Liver (tissue), 8 donors: ENCODE measurements at regions not wholly inside any gene's neighbourhood (a gene's known extent, or its start where the extent isn't known, plus 50 kb on each side); places are given as distances from the start of the nearest gene placed in this dataset.

Experiments
- DNase-seq: peaks from one replicate; pipeline ENCODE4 v3.0.0-alpha.2; 2017; ENCODE audit warnings: low spot score
- H3K27ac ChIP-seq, 2 donors: one replicate each; pipeline ENCODE4 v1.7.0; 2013; ENCODE audit warnings: inconsistent platforms in 2 of 2, low read length in 2 of 2, control low read depth in 1 of 2, low read depth in 1 of 2, mild to moderate bottlenecking in 1 of 2
- H3K27me3 ChIP-seq, 4 donors: one replicate each; pipeline versions ENCODE4 v1.6.1 to v1.7.0; 2013; ENCODE audit warnings: low read length in 3 of 4, inconsistent platforms in 1 of 4, mild to moderate bottlenecking in 1 of 4, moderate library complexity in 1 of 4; ENCODE audit not compliant: control insufficient read depth in 4 of 4, insufficient read depth in 4 of 4
- H3K36me3 ChIP-seq, 4 donors: one replicate each; pipeline versions ENCODE4 v1.6.1 to v1.7.0; 2013; ENCODE audit warnings: low read length in 3 of 4, mild to moderate bottlenecking in 3 of 4, low read depth in 1 of 4, moderate library complexity in 1 of 4; ENCODE audit not compliant: control insufficient read depth in 4 of 4, insufficient read depth in 3 of 4
- H3K4me1 ChIP-seq, 4 donors: one replicate each; pipeline versions ENCODE4 v1.6.1 to v1.7.0; 2013; ENCODE audit warnings: low read length in 3 of 4, mild to moderate bottlenecking in 3 of 4, moderate library complexity in 1 of 4; ENCODE audit not compliant: control insufficient read depth in 4 of 4, insufficient read depth in 4 of 4
- H3K4me3 ChIP-seq, 3 donors: one replicate each; pipeline versions ENCODE4 v1.6.1 to v1.7.0; 2013; ENCODE audit warnings: low read length in 3 of 3, control low read depth in 1 of 3, low read depth in 1 of 3, mild to moderate bottlenecking in 1 of 3
- H3K9ac ChIP-seq, 2 donors: one replicate each; pipeline ENCODE4 v1.7.0; 2013; ENCODE audit warnings: low read length in 2 of 2, mild to moderate bottlenecking in 2 of 2, moderate library complexity in 2 of 2, control low read depth in 1 of 2, low read depth in 1 of 2
- H3K9me3 ChIP-seq, 4 donors: one replicate each; pipeline versions ENCODE4 v1.6.1 to v1.7.0; 2013; ENCODE audit warnings: low read length in 3 of 4; ENCODE audit not compliant: control insufficient read depth in 4 of 4
- EGR1 ChIP-seq, 2 donors: IDR thresholded peaks; 2 replicates each; pipeline ENCODE4 v1.6.1; 2016 to 2018; ENCODE audit warnings: antibody characterized with exemption in 2 of 2, low read depth in 2 of 2
- FOXA1 ChIP-seq: IDR thresholded peaks from 2 replicates; pipeline ENCODE4 v1.6.1; 2016; ENCODE audit warnings: antibody characterized with exemption
- FOXA2 ChIP-seq: IDR thresholded peaks from 2 replicates; pipeline ENCODE4 v1.6.1; 2016; ENCODE audit warnings: antibody characterized with exemption
- GABPA ChIP-seq, 2 donors: IDR thresholded peaks in 1 of 2; conservative IDR thresholded peaks in 1 of 2; 2 replicates each; pipeline ENCODE4 v1.6.1; 2016; ENCODE audit warnings: antibody characterized with exemption in 2 of 2, mild to moderate bottlenecking in 1 of 2, moderate library complexity in 1 of 2
- HNF4A ChIP-seq, 2 donors: conservative IDR thresholded peaks; 2 replicates each; pipeline ENCODE4 v1.6.1; 2016; ENCODE audit warnings: antibody characterized with exemption in 2 of 2, mild to moderate bottlenecking in 2 of 2
- HNF4G ChIP-seq: IDR thresholded peaks from 2 replicates; pipeline ENCODE4 v1.6.1; 2016; ENCODE audit warnings: antibody characterized with exemption
- JUND ChIP-seq, 2 donors: IDR thresholded peaks; 2 replicates each; pipeline ENCODE4 v1.6.1; 2016; ENCODE audit warnings: antibody characterized with exemption in 2 of 2
- NR2F2 ChIP-seq: IDR thresholded peaks from 2 replicates; pipeline ENCODE4 v1.6.1; 2016; ENCODE audit warnings: antibody characterized with exemption
- RAD21 ChIP-seq, 2 donors: IDR thresholded peaks; 2 replicates each; pipeline ENCODE4 v1.6.1; 2016; ENCODE audit warnings: antibody characterized with exemption in 2 of 2, mild to moderate bottlenecking in 2 of 2
- RXRA ChIP-seq, 2 donors: IDR thresholded peaks; 2 replicates each; pipeline ENCODE4 v1.6.1; 2017 to 2018; ENCODE audit warnings: antibody characterized with exemption in 2 of 2, mild to moderate bottlenecking in 1 of 2
- SP1 ChIP-seq: IDR thresholded peaks from 2 replicates; pipeline ENCODE4 v1.6.1; 2018; ENCODE audit warnings: antibody characterized with exemption, mild to moderate bottlenecking
- TAF1 ChIP-seq: conservative IDR thresholded peaks from 2 replicates; pipeline ENCODE4 v1.6.1; 2016; ENCODE audit warnings: antibody characterized with exemption, mild to moderate bottlenecking
- YY1 ChIP-seq: IDR thresholded peaks from 2 replicates; pipeline ENCODE4 v1.6.1; 2016; ENCODE audit warnings: antibody characterized with exemption, mild to moderate bottlenecking
- WGBS: extraction: QIAGEN DNeasy Blood & Tissue Kit; methylation state at CpG from one replicate; pipeline ENCODE4 v1.1.7; 2013; 5-methylcytosine and 5-hydroxymethylcytosine counted together
- TF ChIP-seq, protein P1 (sequence below): IDR thresholded peaks from 2 replicates; pipeline ENCODE4 v1.6.1; 2016; ENCODE audit warnings: antibody characterized with exemption
- TF ChIP-seq, protein P2 (sequence below): IDR thresholded peaks from 2 replicates; pipeline ENCODE4 v1.6.1; 2016; ENCODE audit warnings: antibody characterized with exemption, mild to moderate bottlenecking
- TF ChIP-seq, protein P3 (sequence below): IDR thresholded peaks from 2 replicates; pipeline ENCODE4 v1.6.1; 2016; ENCODE audit warnings: antibody characterized with exemption
- TF ChIP-seq, protein P4 (sequence below): IDR thresholded peaks from 2 replicates; pipeline ENCODE4 v1.6.1; 2016; ENCODE audit warnings: antibody characterized with exemption
- TF ChIP-seq, protein P5 (sequence below): fragments of 150-350 bp; IDR thresholded peaks from 2 replicates; pipeline ENCODE4 v1.5.1; 2017; ENCODE audit warnings: improper control_type of control experiment, low read depth, low read length; ENCODE audit not compliant: missing input control
- donor health status: healthy.
- donor health status: healthy.
- donor health status: healthy.
- donor health status: healthy.
- donor health status: healthy.

DNA sequence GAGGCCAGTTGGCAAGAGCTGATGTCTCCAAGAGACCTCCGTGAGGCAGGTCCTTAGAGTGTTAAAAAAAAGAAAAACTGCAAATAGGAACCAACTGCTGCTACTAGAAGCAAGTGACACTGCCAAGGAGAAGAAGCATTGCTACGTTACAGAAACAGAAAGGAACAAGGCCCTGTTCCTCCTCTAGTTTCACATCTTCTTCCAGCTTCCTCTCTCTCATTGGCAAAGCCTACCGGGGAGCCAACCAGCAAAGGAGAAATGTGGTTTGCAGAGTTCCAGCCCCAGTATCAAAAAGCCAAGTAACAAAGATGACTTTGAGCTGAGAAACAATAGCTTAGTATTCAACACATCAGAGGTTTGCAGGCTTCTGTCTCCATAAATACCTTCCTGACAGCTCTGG, 145.9 kb downstream of the PRELID2 start:
- Histone ChIP-seq H3K4me1 (no peaks in the 10 kb centered on the region), H3K9me3 (no peaks in the 10 kb centered on the region), H3K36me3 (no peaks in the 10 kb centered on the region), H3K4me3 (no peak overlapping the region), H3K9ac (no peak overlapping the region), H3K27ac (no peak overlapping the region), H3K27me3 (no peaks in the 10 kb centered on the region)
- 78% methylated on average over 3 of the region's 3 CpGs for WGBS
- TF ChIP-seq YY1 (no peak), HNF4G (no peak), TAF1 (no peak), NR2F2 (no peak), RAD21 (IDR thresholded peaks at IDR 0.05) (no peak), GABPA (IDR thresholded peaks at IDR 0.05 in 1 of 2, conservative IDR thresholded peaks at IDR 0.05 in 1 of 2) (no peak), JUND (IDR thresholded peaks at IDR 0.05) (no peak), FOXA1 (no peak), HNF4A (conservative IDR thresholded peaks at IDR 0.05) (no peak), SP1 (no peak)
- TF ChIP-seq, protein P1, sequence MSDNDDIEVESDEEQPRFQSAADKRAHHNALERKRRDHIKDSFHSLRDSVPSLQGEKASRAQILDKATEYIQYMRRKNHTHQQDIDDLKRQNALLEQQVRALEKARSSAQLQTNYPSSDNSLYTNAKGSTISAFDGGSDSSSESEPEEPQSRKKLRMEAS = no peak
- TF ChIP-seq, protein P2, sequence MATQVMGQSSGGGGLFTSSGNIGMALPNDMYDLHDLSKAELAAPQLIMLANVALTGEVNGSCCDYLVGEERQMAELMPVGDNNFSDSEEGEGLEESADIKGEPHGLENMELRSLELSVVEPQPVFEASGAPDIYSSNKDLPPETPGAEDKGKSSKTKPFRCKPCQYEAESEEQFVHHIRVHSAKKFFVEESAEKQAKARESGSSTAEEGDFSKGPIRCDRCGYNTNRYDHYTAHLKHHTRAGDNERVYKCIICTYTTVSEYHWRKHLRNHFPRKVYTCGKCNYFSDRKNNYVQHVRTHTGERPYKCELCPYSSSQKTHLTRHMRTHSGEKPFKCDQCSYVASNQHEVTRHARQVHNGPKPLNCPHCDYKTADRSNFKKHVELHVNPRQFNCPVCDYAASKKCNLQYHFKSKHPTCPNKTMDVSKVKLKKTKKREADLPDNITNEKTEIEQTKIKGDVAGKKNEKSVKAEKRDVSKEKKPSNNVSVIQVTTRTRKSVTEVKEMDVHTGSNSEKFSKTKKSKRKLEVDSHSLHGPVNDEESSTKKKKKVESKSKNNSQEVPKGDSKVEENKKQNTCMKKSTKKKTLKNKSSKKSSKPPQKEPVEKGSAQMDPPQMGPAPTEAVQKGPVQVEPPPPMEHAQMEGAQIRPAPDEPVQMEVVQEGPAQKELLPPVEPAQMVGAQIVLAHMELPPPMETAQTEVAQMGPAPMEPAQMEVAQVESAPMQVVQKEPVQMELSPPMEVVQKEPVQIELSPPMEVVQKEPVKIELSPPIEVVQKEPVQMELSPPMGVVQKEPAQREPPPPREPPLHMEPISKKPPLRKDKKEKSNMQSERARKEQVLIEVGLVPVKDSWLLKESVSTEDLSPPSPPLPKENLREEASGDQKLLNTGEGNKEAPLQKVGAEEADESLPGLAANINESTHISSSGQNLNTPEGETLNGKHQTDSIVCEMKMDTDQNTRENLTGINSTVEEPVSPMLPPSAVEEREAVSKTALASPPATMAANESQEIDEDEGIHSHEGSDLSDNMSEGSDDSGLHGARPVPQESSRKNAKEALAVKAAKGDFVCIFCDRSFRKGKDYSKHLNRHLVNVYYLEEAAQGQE = no peak
- TF ChIP-seq, protein P3, sequence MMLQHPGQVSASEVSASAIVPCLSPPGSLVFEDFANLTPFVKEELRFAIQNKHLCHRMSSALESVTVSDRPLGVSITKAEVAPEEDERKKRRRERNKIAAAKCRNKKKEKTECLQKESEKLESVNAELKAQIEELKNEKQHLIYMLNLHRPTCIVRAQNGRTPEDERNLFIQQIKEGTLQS = no peak
- TF ChIP-seq, protein P4, sequence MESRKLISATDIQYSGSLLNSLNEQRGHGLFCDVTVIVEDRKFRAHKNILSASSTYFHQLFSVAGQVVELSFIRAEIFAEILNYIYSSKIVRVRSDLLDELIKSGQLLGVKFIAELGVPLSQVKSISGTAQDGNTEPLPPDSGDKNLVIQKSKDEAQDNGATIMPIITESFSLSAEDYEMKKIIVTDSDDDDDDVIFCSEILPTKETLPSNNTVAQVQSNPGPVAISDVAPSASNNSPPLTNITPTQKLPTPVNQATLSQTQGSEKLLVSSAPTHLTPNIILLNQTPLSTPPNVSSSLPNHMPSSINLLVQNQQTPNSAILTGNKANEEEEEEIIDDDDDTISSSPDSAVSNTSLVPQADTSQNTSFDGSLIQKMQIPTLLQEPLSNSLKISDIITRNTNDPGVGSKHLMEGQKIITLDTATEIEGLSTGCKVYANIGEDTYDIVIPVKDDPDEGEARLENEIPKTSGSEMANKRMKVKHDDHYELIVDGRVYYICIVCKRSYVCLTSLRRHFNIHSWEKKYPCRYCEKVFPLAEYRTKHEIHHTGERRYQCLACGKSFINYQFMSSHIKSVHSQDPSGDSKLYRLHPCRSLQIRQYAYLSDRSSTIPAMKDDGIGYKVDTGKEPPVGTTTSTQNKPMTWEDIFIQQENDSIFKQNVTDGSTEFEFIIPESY = no peak
- TF ChIP-seq, protein P5, sequence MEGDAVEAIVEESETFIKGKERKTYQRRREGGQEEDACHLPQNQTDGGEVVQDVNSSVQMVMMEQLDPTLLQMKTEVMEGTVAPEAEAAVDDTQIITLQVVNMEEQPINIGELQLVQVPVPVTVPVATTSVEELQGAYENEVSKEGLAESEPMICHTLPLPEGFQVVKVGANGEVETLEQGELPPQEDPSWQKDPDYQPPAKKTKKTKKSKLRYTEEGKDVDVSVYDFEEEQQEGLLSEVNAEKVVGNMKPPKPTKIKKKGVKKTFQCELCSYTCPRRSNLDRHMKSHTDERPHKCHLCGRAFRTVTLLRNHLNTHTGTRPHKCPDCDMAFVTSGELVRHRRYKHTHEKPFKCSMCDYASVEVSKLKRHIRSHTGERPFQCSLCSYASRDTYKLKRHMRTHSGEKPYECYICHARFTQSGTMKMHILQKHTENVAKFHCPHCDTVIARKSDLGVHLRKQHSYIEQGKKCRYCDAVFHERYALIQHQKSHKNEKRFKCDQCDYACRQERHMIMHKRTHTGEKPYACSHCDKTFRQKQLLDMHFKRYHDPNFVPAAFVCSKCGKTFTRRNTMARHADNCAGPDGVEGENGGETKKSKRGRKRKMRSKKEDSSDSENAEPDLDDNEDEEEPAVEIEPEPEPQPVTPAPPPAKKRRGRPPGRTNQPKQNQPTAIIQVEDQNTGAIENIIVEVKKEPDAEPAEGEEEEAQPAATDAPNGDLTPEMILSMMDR = no peak
- DNase-seq = no peak

DNA sequence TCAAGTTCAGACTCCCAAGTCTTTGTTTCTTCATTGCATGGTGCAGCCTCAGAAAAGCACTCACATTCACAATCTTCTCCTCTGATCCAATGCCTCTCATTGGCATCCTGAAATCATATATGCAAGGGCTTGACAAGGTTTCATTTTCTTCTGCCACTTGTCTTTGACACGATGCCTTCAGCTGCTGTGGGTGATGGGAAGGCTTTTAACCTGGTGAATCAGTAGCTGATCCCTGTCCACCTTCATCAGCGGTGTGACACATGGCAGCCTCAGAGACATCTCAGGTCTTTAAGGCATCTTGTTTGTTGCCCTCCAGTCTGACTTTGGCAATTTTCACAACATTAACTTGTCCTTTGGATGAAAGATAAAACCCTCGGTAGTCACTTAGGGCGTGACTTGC, 147.2 kb downstream of the PRELID2 start:
- 92% methylated on average over 4 of the region's 4 CpGs for WGBS
- Histone ChIP-seq H3K9ac (no peak overlapping the region), H3K27ac (no peak overlapping the region), H3K27me3 (no peaks in the 10 kb centered on the region), H3K4me1 (no peaks in the 10 kb centered on the region), H3K9me3 (no peaks in the 10 kb centered on the region), H3K36me3 (no peaks in the 10 kb centered on the region), H3K4me3 (no peak overlapping the region)
- DNase-seq = no peak
- TF ChIP-seq YY1 (no peak), NR2F2 (no peak), HNF4A (conservative IDR thresholded peaks at IDR 0.05) (no peak), JUND (IDR thresholded peaks at IDR 0.05) (no peak), SP1 (no peak), HNF4G (no peak), FOXA1 (no peak), RXRA (IDR thresholded peaks at IDR 0.05) (no peak), FOXA2 (no peak), EGR1 (IDR thresholded peaks at IDR 0.05; ENCODE audit: low read depth in 2 of 2) (no peak), TAF1 (no peak), GABPA (IDR thresholded peaks at IDR 0.05 in 1 of 2, conservative IDR thresholded peaks at IDR 0.05 in 1 of 2) (no peak)
- TF ChIP-seq, protein P4 = no peak
- TF ChIP-seq, protein P3 = no peak
- TF ChIP-seq, protein P2 = no peak
